ACHN (cell line): ENCODE measurements at regions not wholly inside any gene's neighbourhood (a gene's known extent, or its start where the extent isn't known, plus 50 kb on each side); places are given as distances from the start of the nearest gene placed in this dataset.

Source experiments
- DNase-seq: peaks from one replicate; pipeline ENCODE4 v3.0.0-alpha.2; 2015
- in situ Hi-C: cut with HindIII; loops from 2 replicates; pipeline ENCODE4 v1.10.0; 2017; ENCODE audit warnings: low sequenced_read_pairs, low pct_ligation_motif_present, low pct_unique_long_range_greater_than_20kb

DNA sequence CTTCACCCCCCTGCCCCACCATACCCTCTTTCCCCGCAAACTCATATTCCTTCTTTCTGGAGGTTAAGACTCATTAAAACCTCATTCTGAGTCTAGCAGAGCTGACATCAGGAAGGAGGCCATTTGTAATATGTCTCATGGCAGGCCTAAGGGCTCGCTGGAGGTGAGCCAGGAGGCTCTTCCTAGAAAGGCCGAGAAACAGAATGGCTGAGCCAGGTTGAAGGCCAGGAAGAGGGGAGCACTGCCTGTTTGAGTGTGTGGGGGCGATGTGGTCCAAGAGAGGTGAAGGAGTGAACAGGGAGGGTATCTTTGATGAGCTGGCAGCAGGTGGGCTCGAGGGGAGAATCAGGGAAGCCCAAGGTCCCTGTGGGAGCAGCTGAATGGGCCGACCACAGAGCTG, 317.3 kb downstream of the TLE3 start:
- in situ Hi-C loops: no loop called here
- no peak for DNase-seq

DNA sequence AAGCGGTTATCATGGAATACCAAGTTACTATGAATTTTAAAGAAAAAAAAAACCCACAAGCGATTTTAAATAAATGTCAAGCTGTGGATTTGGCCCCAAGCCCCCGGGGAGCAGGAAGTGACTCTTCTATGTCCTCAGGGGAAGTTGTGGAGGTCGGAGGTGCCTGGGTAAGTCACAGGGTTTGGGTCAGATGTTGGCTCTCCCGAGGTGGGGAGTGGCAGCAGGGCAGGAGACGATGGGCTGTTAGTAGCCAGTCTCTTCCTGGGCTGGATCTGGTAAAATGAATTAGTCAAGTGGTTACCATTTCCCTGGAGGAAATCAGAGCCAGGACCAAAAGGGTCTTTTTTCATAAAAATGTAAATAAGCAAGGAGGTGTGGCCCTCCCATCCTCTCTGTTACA, 316.7 kb downstream of the TLE3 start:
- in situ Hi-C loops: no loop called here
- DNase-seq: no peak

DNA sequence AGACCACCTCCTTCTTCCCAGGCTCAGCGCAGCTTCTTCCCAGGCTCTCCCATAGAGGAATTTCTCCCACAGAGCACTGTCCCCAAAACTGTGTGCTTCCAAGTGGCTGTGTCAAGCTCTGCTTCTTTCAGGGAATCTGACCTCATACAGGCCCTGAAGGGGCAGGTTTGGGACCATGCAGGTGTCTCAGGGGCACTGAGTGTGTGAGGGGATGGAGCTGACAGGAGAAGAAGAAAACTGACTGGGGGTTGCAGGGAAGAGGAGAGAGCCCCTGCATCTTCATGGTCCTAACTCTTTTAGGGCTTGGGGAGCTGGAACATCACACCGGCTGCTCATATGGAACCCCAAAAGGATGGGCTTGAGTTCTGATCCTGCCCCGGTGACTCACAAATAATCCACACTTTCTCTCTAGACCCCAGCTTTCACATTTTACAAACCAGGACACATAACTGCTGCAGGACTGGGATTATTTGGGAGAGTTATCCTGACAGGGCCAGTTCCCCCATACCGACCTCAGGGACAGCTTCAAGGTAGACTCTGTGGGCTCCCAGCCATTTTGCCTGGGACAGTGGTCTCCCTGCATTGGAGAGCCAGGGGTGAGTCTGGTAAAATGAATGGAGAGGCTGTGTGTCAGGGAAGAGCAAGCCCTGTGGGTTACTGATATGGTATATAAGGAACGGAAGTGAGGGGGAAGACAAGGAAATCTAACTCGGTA, 316.1 kb downstream of the TLE3 start:
- DNase-seq: no peak
- in situ Hi-C loops: no loop called here

- no peak for DNase-seq
- in situ Hi-C loops: no loop called here
Measured at GRCh38 chr15:69782139-69782658, 315.5 kb downstream of the TLE3 start.

- in situ Hi-C loops: no loop called here
- DNase-seq: no peak
Measured at GRCh38 chr15:69782809-69783208, 314.9 kb downstream of the TLE3 start.

DNA sequence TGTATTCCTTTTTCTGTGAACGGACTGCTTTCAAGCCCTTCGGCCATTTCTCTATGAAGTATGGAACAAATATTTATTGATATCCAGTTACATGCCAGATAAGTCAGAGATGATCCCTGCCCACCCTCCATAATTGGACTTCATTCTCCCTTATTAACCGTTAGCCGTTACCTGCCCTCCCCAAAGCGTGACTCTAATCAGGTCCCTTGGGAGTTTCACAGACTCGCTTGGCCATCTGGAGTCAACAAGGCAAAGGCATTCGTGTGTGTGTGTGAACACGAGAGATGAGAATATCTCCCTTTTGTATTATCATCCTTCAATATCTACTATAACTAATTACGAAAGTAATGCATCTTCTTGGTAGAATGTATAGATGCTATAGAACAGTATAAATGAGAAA, 314.5 kb downstream of the TLE3 start:
- in situ Hi-C loops: no loop called here
- no peak for DNase-seq

DNA sequence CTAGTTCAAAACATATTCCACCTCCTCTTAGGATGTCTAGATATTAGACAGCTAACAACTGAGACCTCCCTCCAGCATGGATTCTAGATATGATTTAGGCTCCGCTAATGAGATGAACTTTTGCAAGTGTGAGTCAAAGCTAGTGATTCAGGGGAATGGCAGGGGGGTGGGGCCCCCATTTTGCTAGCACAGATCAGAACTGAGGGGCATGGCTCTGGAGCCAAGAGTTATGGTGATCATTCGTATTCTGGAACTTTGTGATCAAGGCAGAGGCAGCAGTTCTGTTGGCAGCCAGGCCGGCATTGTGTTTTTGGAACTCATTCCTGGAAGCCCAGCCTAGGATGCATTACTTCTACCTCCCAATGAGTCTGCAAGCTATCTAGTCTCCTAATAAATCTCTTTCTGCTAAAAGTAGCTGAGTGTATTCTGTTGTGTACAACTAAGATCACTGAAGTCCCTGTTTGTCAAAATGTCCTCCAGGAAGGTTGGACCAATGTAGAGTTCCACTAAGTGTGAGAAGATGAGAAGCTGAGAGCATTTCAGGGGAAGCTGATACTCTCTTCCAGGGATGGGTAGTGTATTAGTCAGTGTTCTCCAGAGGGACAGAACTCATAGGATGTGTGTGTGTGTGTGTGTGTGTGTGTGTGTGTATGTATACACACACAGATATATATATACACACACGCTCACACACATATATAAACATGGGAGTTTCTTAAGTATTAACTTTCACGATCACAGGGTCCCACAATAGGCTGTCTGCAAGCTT, 312.7 kb downstream of the TLE3 start:
- DNase-seq: no peak
- in situ Hi-C loops: no loop called here

DNA sequence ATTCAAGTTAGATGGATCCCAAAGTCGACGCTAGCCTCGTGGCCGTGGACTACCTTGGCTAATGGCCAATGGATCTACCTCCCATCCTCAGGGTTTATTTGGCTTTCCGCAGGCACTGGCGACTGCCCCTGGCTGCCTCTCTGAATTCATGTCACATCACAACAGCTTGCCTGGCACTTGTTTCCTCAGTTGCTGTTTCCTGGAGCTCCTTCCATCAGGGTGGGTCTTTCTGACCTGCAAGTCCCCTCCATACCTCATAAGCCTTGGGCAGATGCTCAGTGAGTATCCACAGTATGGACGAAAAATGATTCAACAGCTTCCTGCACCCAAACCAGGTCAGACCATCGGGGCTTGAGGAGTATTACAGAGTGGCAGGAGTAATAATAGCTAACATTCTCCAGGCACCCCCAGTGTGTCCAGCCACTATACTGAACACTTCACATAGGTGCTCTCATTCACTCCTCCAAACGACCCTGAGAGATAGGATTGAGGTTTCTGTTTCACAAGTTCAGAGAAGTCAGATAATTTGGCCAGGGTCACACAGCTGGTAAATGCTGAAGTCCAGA, 311.5 kb downstream of the TLE3 start:
- in situ Hi-C loops: no loop called here
- no peak for DNase-seq

GRCh38 chr15:69787791-69788190, 309.9 kb downstream of the TLE3 start:
- DNase-seq: no peak
- in situ Hi-C loops: no loop called here

DNA sequence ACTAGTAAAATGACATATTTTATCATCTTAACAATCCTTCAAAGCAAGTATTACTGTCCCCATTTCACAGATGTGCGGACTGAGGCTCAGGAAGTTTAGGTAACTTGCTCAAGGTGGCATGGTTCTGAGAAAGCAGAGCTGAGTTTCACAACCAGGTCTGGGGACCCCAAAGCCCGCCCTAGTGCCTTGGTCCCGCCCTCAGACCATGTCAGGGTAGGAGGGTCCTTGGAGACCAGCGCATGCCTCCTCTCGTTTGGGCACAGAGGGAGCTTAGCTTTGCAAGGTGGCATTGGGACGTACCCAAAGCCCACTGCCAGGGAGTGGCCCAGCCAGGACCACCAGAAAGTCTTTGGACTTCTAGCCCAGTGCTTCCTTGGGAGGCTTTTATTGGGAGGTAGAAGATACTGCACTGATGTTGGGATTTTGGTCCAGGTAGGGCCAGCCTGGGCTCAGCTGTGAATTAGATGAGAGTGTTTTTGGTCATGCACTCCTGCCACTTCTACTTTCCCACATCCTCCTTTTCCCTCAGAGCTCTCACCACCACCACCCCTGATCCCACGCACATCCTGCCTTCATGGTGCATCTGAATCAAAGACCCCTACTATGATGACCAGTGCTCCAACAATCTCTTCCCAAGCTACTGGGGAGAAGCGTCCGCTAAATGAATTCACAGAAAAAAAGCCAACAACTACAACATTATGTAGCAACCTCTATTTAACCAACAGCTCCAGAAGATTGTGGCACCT, 307.9 kb downstream of the TLE3 start:
- in situ Hi-C loops: no loop called here
- no peak for DNase-seq

DNA sequence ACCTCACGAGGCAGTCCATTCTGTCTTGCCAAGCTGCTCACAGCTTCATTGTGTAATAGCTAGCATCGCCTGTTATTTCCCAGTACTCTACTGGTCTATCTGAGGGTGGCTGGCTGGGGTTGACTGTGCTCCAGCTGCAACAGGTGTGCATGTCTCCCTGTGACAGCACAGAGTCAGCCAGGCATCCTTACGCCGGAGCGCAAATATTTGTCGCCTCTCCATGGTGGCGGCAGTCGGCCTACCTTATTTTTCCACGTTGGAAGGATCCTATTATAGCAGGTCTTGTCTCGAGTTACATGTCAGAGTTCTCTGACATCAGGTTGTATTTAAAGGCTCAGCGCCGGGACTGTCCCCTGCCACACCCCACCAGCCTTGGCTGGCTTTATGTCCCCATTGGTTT, 307.1 kb downstream of the TLE3 start:
- in situ Hi-C loops: no loop called here

DNA sequence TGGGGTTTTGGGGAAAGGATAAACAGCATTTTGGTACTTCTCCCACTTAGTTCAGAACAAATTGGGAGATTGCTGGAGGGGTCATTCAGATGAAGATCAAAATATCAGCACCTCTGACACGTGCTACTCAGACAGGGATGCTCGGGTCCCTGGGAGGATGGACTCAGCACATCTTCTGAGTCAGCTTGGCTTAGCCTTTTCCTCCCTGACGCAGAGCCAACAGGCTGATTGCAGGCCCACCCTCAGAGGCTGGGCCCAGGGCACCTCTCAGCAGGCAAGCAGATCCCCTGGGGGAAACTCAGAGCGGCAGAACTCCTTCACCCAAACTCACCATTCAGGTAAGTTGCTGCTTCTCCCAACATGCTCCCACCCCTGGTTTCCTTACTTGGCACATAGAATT, 304.9 kb downstream of the TLE3 start:
- DNase-seq: no peak
- in situ Hi-C loops: no loop called here

More for the DNA sequence above, 307.1 kb downstream of the TLE3 start:
- DNase-seq: no peak

DNA sequence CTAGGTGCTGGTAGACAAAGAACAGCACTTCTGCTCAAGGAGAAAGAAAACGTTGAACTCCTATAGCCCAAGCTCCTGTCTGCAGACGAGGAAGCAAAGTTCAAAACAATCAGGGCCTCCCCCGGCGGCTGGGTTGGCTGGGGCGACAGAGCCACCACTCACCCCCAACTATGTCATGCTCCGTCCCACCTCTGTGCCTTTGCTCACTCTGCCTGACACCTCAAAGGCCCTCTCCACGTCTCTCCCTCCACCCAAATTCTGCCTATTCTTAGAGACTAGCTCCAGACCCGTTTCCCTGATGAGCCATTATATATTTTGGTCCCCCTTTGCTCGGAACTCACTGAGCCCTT, 304.3 kb downstream of the TLE3 start:
- in situ Hi-C loops: no loop called here
- DNase-seq: no peak

DNA sequence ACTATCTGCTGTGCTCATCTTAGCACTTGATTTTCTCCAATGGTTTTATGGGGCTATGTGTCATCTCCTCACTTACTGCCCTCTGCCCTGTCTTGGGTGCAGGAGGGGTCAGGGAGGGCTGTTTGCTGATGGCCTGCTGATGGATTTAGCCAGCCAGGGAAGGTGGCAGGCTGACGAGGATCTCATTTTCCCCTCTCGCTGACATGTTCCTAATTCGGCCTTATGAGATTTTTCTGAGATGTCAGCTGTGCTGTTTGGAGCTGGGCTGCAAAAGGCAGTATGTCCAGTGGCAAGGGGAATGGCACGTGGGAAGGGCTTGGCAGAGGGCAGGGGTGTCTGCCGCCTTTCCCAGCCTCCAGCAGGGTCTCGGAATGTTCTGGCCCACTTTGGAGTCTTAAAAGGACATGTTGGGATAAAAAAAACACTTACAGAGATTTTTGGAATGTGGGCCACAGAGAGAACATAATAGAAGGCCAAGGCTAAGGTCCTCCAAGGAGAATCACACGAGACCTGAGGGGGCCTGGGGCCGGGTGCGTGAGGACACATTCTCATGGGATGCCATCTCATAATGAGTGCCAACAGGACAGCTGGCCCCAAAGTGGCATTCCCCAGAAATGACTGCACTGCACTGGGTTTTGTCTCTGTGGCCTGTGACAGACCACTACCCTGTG, 303.8 kb downstream of the TLE3 start:
- DNase-seq: peak; percentile 19
- in situ Hi-C loops: no loop called here

DNA sequence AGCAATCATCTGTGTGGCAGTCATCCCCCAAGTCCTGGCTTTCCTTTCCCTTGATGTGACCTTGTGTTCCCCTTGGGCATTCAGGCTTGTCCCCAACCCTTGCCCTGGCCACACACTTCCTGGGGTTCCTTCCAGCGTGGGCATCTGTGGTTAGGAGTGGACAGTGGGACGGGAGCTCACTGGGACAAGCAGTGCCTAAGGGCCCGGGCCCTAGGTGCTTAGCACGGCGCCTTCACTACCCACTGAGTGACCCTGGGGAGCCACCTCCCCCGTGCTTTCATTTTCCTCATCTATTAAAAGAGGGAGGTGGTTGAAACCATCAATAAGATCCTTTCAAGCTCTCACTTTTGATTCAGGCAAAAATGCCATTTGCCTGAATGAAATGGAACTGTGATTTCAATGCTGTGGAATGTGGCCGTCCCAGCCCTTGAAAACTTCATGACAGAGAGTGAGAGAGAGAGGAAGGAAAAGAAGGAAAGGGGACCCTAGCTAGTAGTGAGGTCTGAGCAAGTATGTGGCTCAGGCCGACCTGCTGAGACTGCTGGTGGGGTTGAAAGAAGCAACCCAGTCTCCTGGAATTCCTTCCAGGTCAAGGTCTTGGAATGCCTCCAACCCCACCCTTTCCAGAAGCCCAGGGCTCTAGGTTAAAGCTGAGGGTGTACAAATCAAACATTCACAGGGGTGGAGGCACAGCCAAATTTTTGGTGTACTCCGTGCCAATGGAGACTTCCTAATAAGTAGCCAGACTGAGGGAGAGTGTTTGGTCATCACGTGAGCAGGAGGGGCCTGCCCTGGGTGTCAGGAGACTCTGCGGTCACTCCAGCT, 302.9 kb downstream of the TLE3 start:
- in situ Hi-C loops: no loop called here
- DNase-seq: peak; percentile 50

GRCh38 chr15:69795601-69796000, 302.1 kb downstream of the TLE3 start:
- in situ Hi-C loops: no loop called here
- no peak for DNase-seq

DNA sequence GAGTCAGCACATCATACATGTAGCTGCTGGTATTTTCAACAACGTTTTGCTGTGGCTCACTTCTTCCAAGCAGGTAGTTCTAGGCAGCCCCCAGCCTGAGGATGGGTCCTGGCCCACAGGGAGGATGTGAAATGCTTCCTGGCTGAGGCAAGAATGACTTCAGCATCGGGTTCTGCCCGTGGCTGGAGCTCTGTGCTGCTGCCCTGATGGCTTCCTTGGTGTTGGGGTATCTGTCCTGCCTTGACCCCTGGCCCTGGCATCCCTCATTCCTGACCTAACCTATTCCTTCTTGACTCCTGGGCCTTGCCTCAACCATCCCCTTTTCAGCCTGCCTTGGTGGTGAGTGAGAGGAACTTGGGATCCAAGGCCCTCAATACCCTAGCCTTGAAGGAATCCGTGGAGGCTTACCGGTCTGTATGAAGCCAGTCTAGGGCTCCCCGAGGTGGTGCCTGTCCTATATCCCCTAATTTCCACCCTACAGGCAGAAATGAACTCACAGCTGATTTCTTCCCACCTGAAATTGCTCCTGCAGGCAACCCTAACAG, 300.6 kb downstream of the TLE3 start:
- no peak for DNase-seq
- in situ Hi-C loops: no loop called here

- DNase-seq: no peak
- in situ Hi-C loops: no loop called here
Measured at GRCh38 chr15:69797615-69798014, 300.1 kb downstream of the TLE3 start.
